ENCODE measurements at regions not wholly inside any gene's neighbourhood (a gene's known extent, or its start where the extent isn't known, plus 50 kb on each side); places are given as distances from the start of the nearest gene placed in this dataset.

GRCh38 chr13:74919914-74920313 lies 562.1 kb downstream of the TBC1D4 start:
- no peak overlapping the region for H3K4me3 ChIP-seq
- no peaks in the 10 kb centered on the region for H3K4me1 ChIP-seq
- TF ChIP-seq POLR2A (IDR thresholded peaks at IDR 0.05): no peak
- no peak for TF ChIP-seq CTCF (IDR thresholded peaks at IDR 0.05 in 4 of 5, conservative IDR thresholded peaks at IDR 0.05 in 1 of 5)
- no peaks in the 10 kb centered on the region for H3K36me3 ChIP-seq
- intact Hi-C loops (cut with DNase I; ENCODE audit: low total_unique reads): no loop called here
- ATAC-seq (no peak), DNase-seq (no peak)
- H3K27ac ChIP-seq: no peak overlapping the region
- no peaks in the 10 kb centered on the region for H3K27me3 ChIP-seq
- in situ Hi-C loops (cut with MboI; ENCODE audit: low sequenced_read_pairs in 4 of 4): no loop called here
- no peaks in the 10 kb centered on the region for H3K9me3 ChIP-seq

- TF ChIP-seq CTCF (IDR thresholded peaks at IDR 0.05 in 4 of 5, conservative IDR thresholded peaks at IDR 0.05 in 1 of 5): no peak
- no peak for TF ChIP-seq POLR2A (IDR thresholded peaks at IDR 0.05)
- no peaks in the 10 kb centered on the region for H3K27me3 ChIP-seq
- no peak for ATAC-seq
- in situ Hi-C loops (cut with MboI; ENCODE audit: low sequenced_read_pairs in 4 of 4) (no loop called here), intact Hi-C loops (cut with DNase I; ENCODE audit: low total_unique reads) (no loop called here)
- no peaks in the 10 kb centered on the region for H3K36me3 ChIP-seq
- no peaks in the 10 kb centered on the region for H3K4me1 ChIP-seq
- no peaks in the 10 kb centered on the region for H3K9me3 ChIP-seq
- no peak overlapping the region for H3K27ac ChIP-seq
- H3K4me3 ChIP-seq: no peak overlapping the region
- no peak for DNase-seq
These were observed 569.1 kb downstream of the TBC1D4 start for GRCh38 chr13:74912898-74913297.

GRCh38 chr13:74910415-74910814 lies 571.6 kb downstream of the TBC1D4 start:
- DNase-seq: no peak
- in situ Hi-C loops (cut with MboI; ENCODE audit: low sequenced_read_pairs in 4 of 4): no loop called here
- Histone ChIP-seq H3K27ac (no peak overlapping the region), H3K9me3 (no peaks in the 10 kb centered on the region), H3K36me3 (no peaks in the 10 kb centered on the region), H3K4me1 (no peaks in the 10 kb centered on the region), H3K4me3 (no peak overlapping the region), H3K27me3 (no peaks in the 10 kb centered on the region)
- no peak for TF ChIP-seq CTCF (IDR thresholded peaks at IDR 0.05 in 4 of 5, conservative IDR thresholded peaks at IDR 0.05 in 1 of 5)
- TF ChIP-seq POLR2A (IDR thresholded peaks at IDR 0.05): no peak
- ATAC-seq: no peak
- intact Hi-C loops (cut with DNase I; ENCODE audit: low total_unique reads): no loop called here

GRCh38 chr13:74907788-74908187 lies 574.2 kb downstream of the TBC1D4 start:
- Histone ChIP-seq H3K27ac (no peak overlapping the region), H3K36me3 (no peaks in the 10 kb centered on the region), H3K27me3 (no peaks in the 10 kb centered on the region), H3K4me1 (no peaks in the 10 kb centered on the region), H3K4me3 (no peak overlapping the region), H3K9me3 (no peaks in the 10 kb centered on the region)
- intact Hi-C loops (cut with DNase I; ENCODE audit: low total_unique reads): no loop called here
- in situ Hi-C loops (cut with MboI; ENCODE audit: low sequenced_read_pairs in 4 of 4): no loop called here
- DNase-seq (no peak), ATAC-seq (no peak)
- TF ChIP-seq POLR2A (IDR thresholded peaks at IDR 0.05) (no peak), CTCF (IDR thresholded peaks at IDR 0.05 in 4 of 5, conservative IDR thresholded peaks at IDR 0.05 in 1 of 5) (no peak)

- no peaks in the 10 kb centered on the region for H3K4me1 ChIP-seq
- intact Hi-C loops (cut with DNase I; ENCODE audit: low total_unique reads): no loop called here
- no peak for ATAC-seq
- no peak for DNase-seq
- H3K36me3 ChIP-seq: no peaks in the 10 kb centered on the region
- in situ Hi-C loops (cut with MboI; ENCODE audit: low sequenced_read_pairs in 4 of 4): no loop called here
- no peak for TF ChIP-seq CTCF (IDR thresholded peaks at IDR 0.05 in 4 of 5, conservative IDR thresholded peaks at IDR 0.05 in 1 of 5)
- TF ChIP-seq POLR2A (IDR thresholded peaks at IDR 0.05): no peak
- H3K27me3 ChIP-seq: no peaks in the 10 kb centered on the region
- no peaks in the 10 kb centered on the region for H3K9me3 ChIP-seq
- no peak overlapping the region for H3K4me3 ChIP-seq
- no peak overlapping the region for H3K27ac ChIP-seq
These were observed 577.4 kb downstream of the TBC1D4 start for GRCh38 chr13:74904556-74904955.

Data from gastrocnemius medialis (tissue), 4 donors.